ENCODE measurements at regions not wholly inside any gene's neighbourhood (a gene's known extent, or its start where the extent isn't known, plus 50 kb on each side); places are given as distances from the start of the nearest gene placed in this dataset.

GRCh38 chr4:81650606-81651242 lies 179.0 kb upstream of the RASGEF1B start:
- DNase-seq (ENCODE audit: low read depth in 4 of 4, low spot score in 3 of 4) = no peak

- DNase-seq (ENCODE audit: low read depth in 4 of 4, low spot score in 3 of 4) = no peak
Observed at GRCh38 chr4:81648576-81649275, 177.0 kb upstream of the RASGEF1B start.

GRCh38 chr4:81647388-81647787 lies 175.7 kb upstream of the RASGEF1B start:
- DNase-seq (ENCODE audit: low read depth in 4 of 4, low spot score in 3 of 4) = no peak

- DNase-seq (ENCODE audit: low read depth in 4 of 4, low spot score in 3 of 4) = no peak
Observed at GRCh38 chr4:81642543-81642942, 170.8 kb upstream of the RASGEF1B start.

- no peak for DNase-seq (ENCODE audit: low read depth in 4 of 4, low spot score in 3 of 4)
Observed at GRCh38 chr4:81639248-81639647, 167.5 kb upstream of the RASGEF1B start.

GRCh38 chr4:81638698-81639097 lies 167.0 kb upstream of the RASGEF1B start:
- DNase-seq (ENCODE audit: low read depth in 4 of 4, low spot score in 3 of 4) = no peak

- no peak for DNase-seq (ENCODE audit: low read depth in 4 of 4, low spot score in 3 of 4)
Observed at GRCh38 chr4:81635739-81636138, 164.0 kb upstream of the RASGEF1B start.

- DNase-seq (ENCODE audit: low read depth in 4 of 4, low spot score in 3 of 4) = no peak
Observed at GRCh38 chr4:81634766-81635549, 163.3 kb upstream of the RASGEF1B start.

GRCh38 chr4:81634165-81634564 lies 162.5 kb upstream of the RASGEF1B start:
- DNase-seq (ENCODE audit: low read depth in 4 of 4, low spot score in 3 of 4) = no peak

- no peak for DNase-seq (ENCODE audit: low read depth in 4 of 4, low spot score in 3 of 4)
Observed at GRCh38 chr4:81632581-81633299, 161.0 kb upstream of the RASGEF1B start.

- DNase-seq (ENCODE audit: low read depth in 4 of 4, low spot score in 3 of 4) = peak in 1 of 4 donors; percentile 41
Observed at GRCh38 chr4:81631958-81632441, 160.3 kb upstream of the RASGEF1B start.

GRCh38 chr4:81629366-81629765 lies 157.7 kb upstream of the RASGEF1B start:
- no peak for DNase-seq (ENCODE audit: low read depth in 4 of 4, low spot score in 3 of 4)

- no peak for DNase-seq (ENCODE audit: low read depth in 4 of 4, low spot score in 3 of 4)
Observed at GRCh38 chr4:81628489-81628888, 156.8 kb upstream of the RASGEF1B start.

GRCh38 chr4:81627590-81627989 lies 155.9 kb upstream of the RASGEF1B start:
- no peak for DNase-seq (ENCODE audit: low read depth in 4 of 4, low spot score in 3 of 4)

GRCh38 chr4:81626851-81627250 lies 155.1 kb upstream of the RASGEF1B start:
- no peak for DNase-seq (ENCODE audit: low read depth in 4 of 4, low spot score in 3 of 4)

GRCh38 chr4:81625422-81626417 lies 154.0 kb upstream of the RASGEF1B start:
- DNase-seq (ENCODE audit: low read depth in 4 of 4, low spot score in 3 of 4) = no peak

GRCh38 chr4:81623434-81623833 lies 151.7 kb upstream of the RASGEF1B start:
- no peak for DNase-seq (ENCODE audit: low read depth in 4 of 4, low spot score in 3 of 4)

- DNase-seq (ENCODE audit: low read depth in 4 of 4, low spot score in 3 of 4) = no peak
Observed at GRCh38 chr4:81622474-81623184, 150.9 kb upstream of the RASGEF1B start.

GRCh38 chr4:81622028-81622427 lies 150.3 kb upstream of the RASGEF1B start:
- DNase-seq (ENCODE audit: low read depth in 4 of 4, low spot score in 3 of 4) = no peak

Measured in left renal pelvis (tissue), 4 donors.